HG03045 (cell line): ENCODE measurements at regions not wholly inside any gene's neighbourhood (a gene's known extent, or its start where the extent isn't known, plus 50 kb on each side); places are given as distances from the start of the nearest gene placed in this dataset.

Experiments
- ATAC-seq: cut with Tn5 transposase; IDR thresholded peaks from one replicate; pipeline ENCODE4 v1.9.1; 2021; ENCODE audit warnings: mild to moderate bottlenecking, moderate library complexity; ENCODE audit not compliant: unreplicated experiment

GRCh38 chr2:180662941-180663471 lies 317.4 kb upstream of the UBE2E3 start:
- no peak for ATAC-seq

- ATAC-seq, result no peak
These were observed 317.9 kb upstream of the UBE2E3 start for GRCh38 chr2:180662521-180662920.

- no peak for ATAC-seq
These were observed 318.7 kb upstream of the UBE2E3 start for GRCh38 chr2:180661686-180662030.

- ATAC-seq, result no peak
These were observed 319.3 kb upstream of the UBE2E3 start for GRCh38 chr2:180660881-180661685.

GRCh38 chr2:180660207-180660606 lies 320.2 kb upstream of the UBE2E3 start:
- ATAC-seq, result no peak

- ATAC-seq, result no peak
These were observed 323.4 kb upstream of the UBE2E3 start for GRCh38 chr2:180657054-180657453.

- ATAC-seq, result no peak
These were observed 324.0 kb upstream of the UBE2E3 start for GRCh38 chr2:180656455-180656847.

- ATAC-seq, result no peak
These were observed 324.5 kb upstream of the UBE2E3 start for GRCh38 chr2:180655842-180656454.

- no peak for ATAC-seq
These were observed 325.0 kb upstream of the UBE2E3 start for GRCh38 chr2:180655393-180655792.

GRCh38 chr2:180653481-180653880 lies 326.9 kb upstream of the UBE2E3 start:
- ATAC-seq, result no peak

- ATAC-seq, result no peak
These were observed 327.6 kb upstream of the UBE2E3 start for GRCh38 chr2:180652794-180653193.

GRCh38 chr2:180651596-180651995 lies 328.8 kb upstream of the UBE2E3 start:
- no peak for ATAC-seq

- no peak for ATAC-seq
These were observed 332.8 kb upstream of the UBE2E3 start for GRCh38 chr2:180647621-180648020.

GRCh38 chr2:180647221-180647620 lies 333.2 kb upstream of the UBE2E3 start:
- ATAC-seq, result no peak

GRCh38 chr2:180646756-180647155 lies 333.6 kb upstream of the UBE2E3 start:
- ATAC-seq, result no peak

- ATAC-seq, result no peak
These were observed 335.7 kb upstream of the UBE2E3 start for GRCh38 chr2:180644709-180645108.

GRCh38 chr2:180630756-180631155 lies 349.6 kb upstream of the UBE2E3 start:
- no peak for ATAC-seq

GRCh38 chr2:180625006-180625844 lies 355.2 kb upstream of the UBE2E3 start:
- no peak for ATAC-seq

- ATAC-seq, result no peak
These were observed 358.2 kb upstream of the UBE2E3 start for GRCh38 chr2:180621941-180622918.

GRCh38 chr2:180621366-180621765 lies 359.0 kb upstream of the UBE2E3 start:
- ATAC-seq, result no peak
